GM21619 (cell line): ENCODE measurements at regions not wholly inside any gene's neighbourhood (a gene's known extent, or its start where the extent isn't known, plus 50 kb on each side); places are given as distances from the start of the nearest gene placed in this dataset.
A peak's percentile ranks its signal among the peaks of the same experiment; 100 is the strongest.
"Not testable (repeated sequence)": the region's sequence is repeated elsewhere in the genome, so short reads cannot be mapped to it uniquely, and the experiment has no call there.

Source experiments
- ATAC-seq: cut with Tn5 transposase; IDR thresholded peaks from one replicate; pipeline ENCODE4 v1.9.1; 2021; ENCODE audit not compliant: unreplicated experiment

DNA sequence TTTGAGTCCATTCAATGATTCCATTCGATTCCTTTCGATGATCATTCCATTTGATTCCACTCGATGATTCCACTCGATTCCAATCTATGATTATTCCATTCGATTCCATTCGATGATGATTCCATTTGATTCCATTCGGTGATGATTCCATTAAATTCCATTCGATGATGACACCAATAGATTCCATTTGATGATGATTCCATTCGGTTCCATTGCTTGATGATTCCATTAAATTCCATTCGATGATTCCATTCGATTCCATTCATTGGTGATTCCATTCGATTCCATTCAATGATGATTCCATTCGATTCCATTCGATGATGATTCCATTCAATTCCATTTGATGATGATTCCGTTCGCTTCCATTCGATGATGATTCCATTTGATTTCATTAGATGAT, 1104.1 kb downstream of the RPIA start:
- ATAC-seq = not testable (repeated sequence)

DNA sequence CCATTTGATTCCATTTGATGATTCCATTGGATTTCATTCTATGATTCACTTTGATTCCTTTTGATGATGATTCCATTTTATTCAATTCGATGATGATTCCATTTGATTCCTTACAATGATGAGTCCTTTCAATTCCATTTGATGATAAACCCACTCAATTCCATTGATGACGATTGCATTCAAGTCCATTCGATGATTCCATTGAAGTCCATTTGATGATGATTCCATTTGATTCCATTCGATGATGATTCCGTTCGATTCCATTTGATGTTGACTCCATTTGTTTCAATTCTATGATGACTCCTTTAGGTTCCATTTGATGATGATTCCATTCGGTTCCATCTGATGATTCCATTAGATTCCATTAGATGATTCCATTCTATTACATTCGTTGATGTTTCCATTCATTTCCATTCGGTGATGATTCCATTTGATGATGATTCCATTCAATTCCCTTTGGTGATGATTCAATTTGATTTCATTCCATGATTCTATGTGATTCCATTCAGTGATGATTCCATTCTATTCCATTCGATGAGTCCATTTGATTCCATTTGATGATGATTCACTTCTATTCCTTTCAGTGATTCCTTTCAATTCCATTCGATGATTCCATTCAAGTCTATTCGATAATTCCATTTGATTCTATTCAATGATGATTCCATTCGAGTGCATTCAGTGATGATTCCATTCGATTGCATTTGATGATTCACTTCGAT, 1106.0 kb downstream of the RPIA start:
- no peak for ATAC-seq

DNA sequence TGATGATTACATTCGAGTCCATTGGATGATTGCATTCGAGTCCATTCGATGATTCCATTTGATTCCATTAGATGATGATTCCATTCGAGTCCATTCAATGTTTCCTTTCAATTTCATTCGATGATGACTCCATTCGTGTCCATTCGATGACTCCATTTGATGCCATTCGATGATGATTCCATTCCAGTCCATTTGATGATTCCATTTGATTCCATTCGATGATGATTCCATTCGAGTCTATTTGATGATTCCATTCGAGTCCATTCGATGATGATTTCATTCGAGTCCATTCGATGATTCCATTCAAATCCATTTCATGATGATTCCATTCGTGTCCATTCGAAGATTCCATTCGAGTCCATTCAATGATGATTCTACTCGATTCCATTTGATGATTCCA, 1109.7 kb downstream of the RPIA start:
- ATAC-seq = not testable (repeated sequence)

DNA sequence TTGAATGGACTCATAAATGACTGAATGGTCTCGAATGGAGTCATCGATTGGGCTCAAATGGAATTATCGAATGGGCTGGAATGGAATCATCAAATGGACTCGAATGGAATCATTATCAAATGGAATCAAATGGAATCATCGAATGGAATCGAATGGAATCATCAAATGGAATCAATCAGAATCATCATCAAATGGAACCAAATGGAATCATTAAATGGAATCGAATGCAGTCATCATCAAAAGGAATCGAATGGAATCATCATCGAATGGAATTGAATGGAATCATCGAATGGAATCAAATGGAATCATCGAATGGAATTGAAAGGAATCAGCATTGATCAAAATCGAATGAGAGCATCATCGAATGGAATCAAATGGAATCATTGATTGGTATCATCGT, 1114.9 kb downstream of the RPIA start:
- not testable (repeated sequence) for ATAC-seq

DNA sequence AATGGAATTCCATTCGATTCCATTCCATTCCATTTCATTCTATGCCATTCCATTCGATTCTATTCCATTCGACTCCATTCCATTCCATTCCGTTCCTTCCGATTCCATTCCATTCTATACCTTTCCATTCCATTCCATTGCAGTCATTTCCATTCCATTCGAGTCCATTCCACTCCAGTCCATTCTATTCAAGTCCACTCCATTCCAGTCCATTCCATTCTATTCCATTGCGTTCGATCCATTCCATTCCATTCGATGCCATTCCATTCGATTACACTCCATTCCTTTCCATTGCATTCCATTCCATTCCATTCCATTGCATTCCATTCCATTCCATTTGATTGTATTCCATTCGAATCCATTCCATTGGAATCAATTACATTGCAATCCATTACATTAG, 1119.8 kb downstream of the RPIA start:
- no peak for ATAC-seq

DNA sequence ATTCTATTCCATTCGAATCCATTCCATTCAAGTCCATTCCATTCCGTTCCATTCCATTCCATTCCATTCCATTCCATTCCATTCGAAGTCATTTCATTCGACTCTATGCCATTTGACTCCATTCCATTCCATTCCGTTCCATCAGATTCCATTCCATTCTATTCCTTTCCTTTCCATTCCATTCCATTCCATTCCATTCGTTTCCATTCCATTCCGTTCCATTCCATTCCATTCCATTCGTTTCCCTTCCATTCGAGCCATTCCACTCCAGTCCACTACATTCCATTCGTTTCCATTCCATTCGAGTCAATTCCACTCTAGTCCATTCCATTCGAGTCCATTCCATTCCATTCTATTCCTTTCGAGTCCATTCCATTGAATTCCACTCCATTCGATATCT, 1120.4 kb downstream of the RPIA start:
- ATAC-seq = not testable (repeated sequence)

DNA sequence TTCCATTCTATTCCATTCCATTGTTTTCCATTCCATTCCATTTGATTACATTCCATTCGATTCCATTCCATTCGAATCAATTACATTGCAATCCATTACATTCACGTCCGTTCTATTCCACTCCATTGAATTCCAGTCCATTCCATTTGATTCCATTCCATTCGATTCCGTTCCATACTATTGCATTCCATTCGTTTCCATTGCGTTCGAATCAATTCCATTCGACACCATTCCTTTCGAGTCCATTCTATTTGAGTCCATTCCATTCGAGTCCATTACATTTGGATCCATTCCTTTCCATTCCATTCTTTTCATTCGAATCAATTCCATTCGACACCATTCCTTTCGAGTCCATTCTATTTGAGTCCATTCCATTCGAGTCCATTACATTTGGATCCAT, 1122.9 kb downstream of the RPIA start:
- not testable (repeated sequence) for ATAC-seq

DNA sequence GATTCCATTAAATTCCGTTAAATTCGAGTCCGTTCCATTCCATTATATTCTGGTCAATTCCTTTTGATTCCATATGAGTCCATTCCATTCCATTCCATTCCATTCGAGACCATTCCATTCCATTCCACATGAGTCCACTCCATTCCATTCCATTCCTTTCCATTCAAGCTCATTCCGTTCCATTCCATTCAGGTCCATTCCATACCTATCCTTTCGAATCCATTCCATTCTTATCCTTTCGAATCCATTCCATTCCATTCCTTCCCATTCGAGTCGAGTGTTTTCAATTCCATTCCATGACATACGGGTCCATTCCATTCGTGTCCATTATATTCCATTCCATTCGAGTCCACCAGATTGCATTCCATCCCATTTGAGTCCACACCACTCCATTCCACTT, 1127.4 kb downstream of the RPIA start:
- no peak for ATAC-seq

DNA sequence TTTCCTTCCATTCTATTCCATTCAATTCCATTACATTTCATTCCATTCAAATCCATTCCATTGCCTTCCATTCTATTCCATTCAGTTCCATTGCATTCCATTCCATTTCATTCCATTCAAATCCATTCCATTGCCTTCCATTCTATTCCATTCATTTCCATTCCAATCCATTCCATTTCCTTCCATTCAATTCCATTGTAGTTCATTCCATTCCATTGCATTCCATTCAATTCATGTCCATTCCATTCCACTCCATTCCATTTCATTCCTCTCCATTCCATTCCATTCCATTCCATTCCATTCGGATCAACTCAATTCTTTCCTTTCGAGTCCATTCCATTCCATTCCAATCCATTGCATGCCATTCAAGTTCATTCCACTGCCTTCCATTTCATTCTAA, 1128.3 kb downstream of the RPIA start:
- no peak for ATAC-seq

DNA sequence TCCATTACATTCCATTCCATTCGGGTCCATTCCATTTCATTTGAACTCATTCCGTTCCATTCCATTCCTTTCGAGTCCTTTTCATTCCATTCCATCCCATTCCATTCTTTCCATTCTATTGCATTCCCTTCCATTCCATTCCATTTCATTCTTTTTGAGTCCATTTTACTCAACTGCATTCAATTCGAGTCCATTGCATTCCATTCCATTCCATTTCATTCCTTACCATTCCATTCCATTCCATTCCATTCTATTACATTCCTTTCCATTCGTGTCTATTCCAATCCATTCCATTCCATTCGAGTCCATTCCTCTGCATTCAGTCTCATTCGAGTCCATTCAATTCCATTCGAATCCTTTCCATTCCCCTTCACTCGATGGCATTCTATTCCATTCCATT, 1128.8 kb downstream of the RPIA start:
- no peak for ATAC-seq

DNA sequence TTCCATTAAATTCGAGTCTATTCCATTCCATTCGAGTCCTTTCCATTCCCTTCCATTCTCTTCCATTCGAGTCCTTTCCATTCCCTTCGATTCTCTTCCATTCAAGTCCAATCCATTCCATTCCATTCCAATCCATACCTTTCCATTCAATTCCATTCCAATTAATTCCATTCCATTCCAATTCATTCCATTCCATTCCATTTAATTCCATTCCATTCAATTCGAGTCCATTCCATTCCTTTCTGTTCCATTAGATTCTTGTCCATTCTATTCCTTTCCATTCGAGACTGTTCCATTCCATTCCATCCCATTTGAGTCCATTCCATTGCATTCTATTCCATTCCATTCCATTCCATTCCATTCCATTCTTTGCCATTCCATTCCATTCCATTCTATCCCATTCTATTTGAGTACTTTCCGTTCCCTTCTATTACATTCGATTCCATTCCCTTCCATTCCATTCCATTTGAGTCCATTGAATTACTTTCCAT, 1130.0 kb downstream of the RPIA start:
- ATAC-seq = no peak

DNA sequence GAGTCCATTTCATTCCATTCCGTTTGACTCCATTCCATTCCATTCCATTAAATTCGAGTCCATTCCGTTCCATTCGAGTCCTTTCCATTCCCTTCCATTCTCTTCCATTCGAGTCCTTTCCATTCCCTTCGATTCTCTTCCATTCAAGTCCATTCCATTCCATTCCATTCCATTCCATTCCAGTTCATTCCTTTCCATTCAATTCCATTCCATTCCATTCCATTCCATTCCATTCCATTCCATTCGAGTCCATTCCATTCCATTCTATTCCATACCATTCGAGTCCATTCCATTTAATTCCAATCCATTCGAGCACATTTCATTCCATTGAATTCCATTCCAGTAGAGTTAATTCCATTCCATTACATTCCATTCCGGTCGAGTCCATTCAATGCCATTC, 1130.9 kb downstream of the RPIA start:
- not testable (repeated sequence) for ATAC-seq

DNA sequence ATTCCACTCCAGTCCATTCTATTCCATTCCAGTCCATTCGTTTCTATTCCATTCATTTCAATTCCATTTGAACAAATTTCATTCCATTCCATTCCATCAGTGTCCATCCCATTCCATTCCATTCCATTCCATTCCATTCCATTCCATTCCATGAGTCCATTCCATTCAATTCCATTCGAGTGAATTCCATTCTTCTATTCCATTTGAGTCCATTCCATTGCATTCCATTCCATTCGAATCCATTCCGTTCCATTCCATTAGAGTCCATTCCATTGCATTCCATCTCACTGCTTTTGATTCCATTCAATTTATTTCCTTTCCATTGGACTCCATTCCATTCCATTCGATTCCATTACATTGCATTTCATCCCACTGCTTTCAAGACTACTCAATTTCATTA, 1132.1 kb downstream of the RPIA start:
- no peak for ATAC-seq

DNA sequence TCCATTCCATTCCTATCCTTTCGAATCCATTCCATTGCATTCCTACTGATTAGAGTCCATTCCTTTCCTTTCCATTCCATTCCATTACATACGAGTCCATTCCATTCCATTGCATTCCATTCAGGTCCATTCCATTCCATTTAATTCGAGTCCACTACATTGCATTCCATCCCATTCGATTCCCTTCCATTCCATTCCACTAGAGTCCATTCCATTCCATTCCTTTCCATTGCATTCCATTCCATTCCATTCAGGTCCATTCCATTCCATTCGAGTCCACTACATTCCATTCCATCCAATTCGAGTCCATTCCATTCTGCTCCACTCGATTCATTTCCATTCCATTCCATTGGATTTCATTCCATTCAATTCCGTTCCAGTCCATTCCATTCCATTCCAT, 1133.6 kb downstream of the RPIA start:
- ATAC-seq = no peak

DNA sequence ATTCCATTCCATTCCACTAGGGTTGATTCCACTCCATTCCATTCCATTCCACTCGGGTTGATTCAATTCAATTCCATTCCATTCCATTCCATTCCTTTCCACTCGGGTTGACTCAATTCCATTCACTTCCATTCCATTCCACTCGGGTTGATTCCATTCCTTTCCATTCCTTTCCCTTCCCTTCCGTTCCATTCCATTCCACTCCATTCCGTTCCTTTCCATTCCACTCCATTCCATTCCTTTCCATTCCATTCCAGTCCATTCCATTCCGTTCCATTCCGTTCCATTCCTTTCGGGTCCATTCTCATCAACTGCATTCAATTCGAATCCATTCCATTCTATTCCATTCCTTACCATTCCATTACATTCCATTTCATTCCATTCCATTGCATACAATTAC, 1135.3 kb downstream of the RPIA start:
- not testable (repeated sequence) for ATAC-seq

DNA sequence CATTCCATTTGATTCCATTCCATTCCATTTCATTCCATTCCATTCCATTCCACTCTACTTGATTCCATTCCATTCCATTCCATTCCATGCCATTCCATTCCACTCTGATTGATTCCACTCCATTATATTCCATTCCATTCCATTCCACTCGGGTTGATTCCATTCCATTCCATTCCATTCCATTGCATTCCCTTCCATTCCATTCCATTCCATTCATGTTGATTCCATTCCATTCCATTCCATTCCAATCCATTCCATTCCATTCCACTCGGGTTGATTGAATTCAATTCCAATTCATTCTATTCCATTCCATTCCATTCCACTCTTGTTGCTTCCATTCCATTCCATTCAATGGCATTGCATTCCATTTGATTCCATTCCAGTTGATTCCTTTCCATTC, 1136.4 kb downstream of the RPIA start:
- not testable (repeated sequence) for ATAC-seq

DNA sequence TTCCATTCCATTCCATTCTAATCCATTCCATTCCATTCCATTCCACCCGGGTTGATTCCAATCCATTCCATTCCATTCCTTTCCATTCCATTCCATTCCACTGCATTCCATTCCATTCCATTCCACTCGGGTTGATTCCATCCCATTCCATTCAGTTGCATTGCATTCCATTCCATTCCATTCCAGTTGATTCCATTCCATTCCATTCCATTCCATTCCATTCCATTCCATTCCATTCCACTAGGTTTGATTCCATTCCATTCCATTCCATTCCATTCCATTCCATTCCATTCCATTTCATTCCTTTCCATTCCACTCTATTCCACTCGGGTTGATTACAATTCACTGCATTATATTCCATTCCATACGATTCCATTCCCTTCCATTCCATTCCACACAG, 1136.9 kb downstream of the RPIA start:
- ATAC-seq = not testable (repeated sequence)

DNA sequence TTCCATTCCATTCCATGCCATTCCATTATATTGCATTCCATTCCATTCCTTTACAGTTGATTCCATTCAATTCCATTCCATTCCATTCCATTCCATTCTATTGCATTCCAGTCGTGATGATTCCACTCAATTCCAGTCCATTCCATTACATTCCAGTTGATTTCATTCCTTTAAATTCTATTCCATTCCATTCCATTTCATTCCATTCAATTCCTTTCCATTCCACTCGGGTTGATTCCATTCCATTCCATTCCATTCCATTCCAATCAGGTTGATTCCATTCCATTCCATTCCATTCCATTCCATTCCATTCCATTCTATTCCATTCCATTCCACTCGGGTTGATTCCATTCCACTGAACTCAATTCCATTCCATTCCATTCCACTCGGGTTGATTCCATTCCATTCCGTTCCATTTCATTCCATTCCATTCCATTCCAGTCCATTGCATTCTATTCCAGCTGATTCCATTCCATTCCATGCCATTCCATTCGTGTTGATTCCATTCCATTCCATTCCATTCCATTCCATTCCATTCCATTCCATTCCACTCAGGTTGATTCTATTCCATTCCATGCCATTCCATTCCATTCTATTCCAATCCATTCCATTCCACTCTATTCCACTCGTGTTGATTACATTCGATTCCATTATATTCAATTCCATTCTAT, 1137.6 kb downstream of the RPIA start:
- peak; percentile 34 for ATAC-seq

DNA sequence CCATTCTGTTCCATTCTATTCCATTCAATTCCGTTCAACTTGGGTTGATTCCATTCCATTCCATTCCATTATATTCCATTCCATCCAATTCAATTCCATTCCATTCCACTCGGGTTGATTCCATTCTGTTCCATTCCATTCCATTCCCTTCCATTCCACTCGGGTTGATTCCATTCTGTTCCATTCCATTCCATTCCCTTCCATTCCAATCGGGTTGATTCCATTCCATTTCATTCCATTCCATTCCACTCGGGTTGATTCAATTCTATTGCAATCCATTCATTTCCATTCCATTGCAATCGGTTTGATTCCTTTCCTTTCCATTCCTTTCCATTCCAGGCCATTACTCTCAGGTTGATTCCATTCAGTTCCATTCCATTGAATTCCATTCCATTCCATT, 1138.4 kb downstream of the RPIA start:
- ATAC-seq = no peak

DNA sequence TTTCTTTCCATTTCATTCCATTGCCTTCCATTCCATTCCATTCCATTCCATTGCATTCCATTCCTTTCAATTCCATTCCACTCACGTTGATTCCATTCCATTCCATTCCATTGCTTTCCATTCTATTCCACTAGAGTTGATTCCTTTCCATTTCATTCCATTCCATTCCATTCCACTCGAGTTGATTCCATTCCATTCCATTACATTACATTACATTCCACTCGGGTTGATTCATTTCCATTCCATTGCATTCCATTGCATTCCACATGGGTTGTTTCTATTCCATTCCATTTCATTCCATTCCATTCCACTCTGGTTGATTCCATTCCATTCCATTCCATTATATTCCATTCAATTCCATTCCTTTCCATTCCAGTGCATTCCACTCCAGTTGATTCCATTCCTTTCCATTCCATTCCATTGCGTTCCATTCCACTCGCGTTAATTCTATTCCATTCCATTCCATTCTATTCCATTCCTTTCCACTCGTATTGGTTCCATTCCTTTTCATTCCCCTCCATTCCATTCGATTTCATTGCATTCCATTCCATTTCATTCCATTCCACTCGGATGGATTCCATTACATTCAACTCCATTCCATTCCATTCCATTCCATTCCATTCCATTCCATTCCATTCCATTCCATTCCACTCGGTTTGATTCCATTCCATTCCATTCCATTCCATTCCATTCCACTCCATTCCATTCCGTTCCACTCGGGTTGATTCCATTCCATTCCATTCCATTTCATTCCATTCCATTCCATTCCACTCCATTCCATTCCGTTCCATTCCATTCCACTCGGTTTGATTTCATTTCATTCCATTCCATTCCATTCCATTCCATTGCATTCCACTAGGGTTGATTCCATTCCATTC, 1139.1 kb downstream of the RPIA start:
- ATAC-seq = peak; percentile 38

DNA sequence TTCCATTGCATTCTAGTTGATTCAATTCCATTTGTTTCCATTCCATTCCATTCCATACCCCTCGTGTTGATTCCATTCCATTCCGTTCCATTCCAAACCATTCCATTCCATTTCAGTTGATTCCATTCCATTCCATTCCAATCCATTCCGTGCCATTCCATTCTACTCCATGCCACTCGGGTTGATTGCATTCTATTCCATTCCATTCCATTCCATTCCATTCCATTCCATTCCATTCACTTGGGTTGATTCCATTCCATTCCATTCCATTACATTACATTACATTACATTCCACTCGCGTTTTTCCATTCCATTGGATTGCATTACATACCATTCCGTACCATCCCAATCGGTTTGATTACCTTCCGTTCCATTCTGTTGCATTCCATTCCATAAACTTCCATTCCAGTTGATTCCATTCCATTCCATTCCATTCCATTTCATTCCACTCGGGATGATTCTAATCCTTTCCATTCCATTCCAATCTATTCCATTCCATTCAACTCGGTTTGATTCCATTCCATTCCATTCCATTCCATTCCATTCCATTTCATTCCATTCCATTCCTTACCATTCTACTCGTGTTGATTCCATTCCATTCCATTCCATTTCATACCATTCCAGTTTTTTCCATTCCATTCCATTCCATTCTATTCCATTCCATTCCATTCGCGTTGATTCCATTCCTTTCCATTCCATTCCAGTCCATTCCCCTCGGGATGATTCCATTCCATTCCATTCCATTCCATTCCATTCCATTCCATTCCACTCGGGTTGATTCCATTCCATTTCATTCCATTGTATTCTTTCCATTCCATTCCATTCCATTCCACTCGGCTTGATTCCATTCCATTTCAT, 1140.4 kb downstream of the RPIA start:
- no peak for ATAC-seq
